Keratinocyte (primary cell): ENCODE measurements at regions not wholly inside any gene's neighbourhood (a gene's known extent, or its start where the extent isn't known, plus 50 kb on each side); places are given as distances from the start of the nearest gene placed in this dataset.

Experiments used
- DNase-seq: peaks from one replicate; pipeline ENCODE4 v3.0.0-alpha.2; 2011; ENCODE audit warnings: low read depth, missing footprints, low spot score
- FAIRE-seq: peaks from 2 replicates; lab custom pipeline; 2011; peaks lifted over from hg19 to GRCh38; lab: Jason Lieb, UNC
- H2AFZ ChIP-seq: 2 replicates; pipeline ENCODE4 v1.6.0; 2012; ENCODE audit warnings: low read length, control low read depth, inconsistent platforms; ENCODE audit not compliant: control insufficient read depth
- H3K27ac ChIP-seq: 2 replicates; pipeline ENCODE4 v1.5.1; 2011; ENCODE audit warnings: low read length; ENCODE audit not compliant: control insufficient read depth, insufficient read depth
- H3K27me3 ChIP-seq: 3 replicates; pipeline ENCODE4 v1.6.0; 2011; ENCODE audit warnings: low read length; ENCODE audit not compliant: control insufficient read depth, insufficient read depth; ENCODE audit errors: extremely low read depth
- H3K36me3 ChIP-seq, 2 experiments: 2 replicates in 1 of 2; 3 replicates in 1 of 2; pipeline ENCODE4 v1.5.1; 2011; ENCODE audit warnings: low read length in 2 of 2, mild to moderate bottlenecking in 1 of 2; ENCODE audit not compliant: control insufficient read depth in 2 of 2, insufficient read depth in 2 of 2; ENCODE audit errors: extremely low read depth in 1 of 2
- H3K4me1 ChIP-seq: 3 replicates; pipeline ENCODE4 v1.5.1; 2011; ENCODE audit warnings: low read length; ENCODE audit not compliant: control insufficient read depth, insufficient read depth; ENCODE audit errors: extremely low read depth
- H3K4me2 ChIP-seq: 3 replicates; pipeline ENCODE4 v1.6.0; 2011; ENCODE audit warnings: low read depth, low read length; ENCODE audit not compliant: control insufficient read depth, insufficient read depth; ENCODE audit errors: extremely low read depth
- H3K4me3 ChIP-seq, 3 experiments: fragments of 200-600 bp in 1 of 3; sonication (generic) in 1 of 3; 2 replicates in 2 of 3; 3 replicates in 1 of 3; pipeline ENCODE4 v1.5.1; 2011 to 2016; ENCODE audit warnings: low read length in 3 of 3, mild to moderate bottlenecking in 3 of 3, control low read depth in 2 of 3, inconsistent platforms in 1 of 3, low read depth in 1 of 3, mixed read lengths in 1 of 3, mixed run types in 1 of 3, moderate library complexity in 1 of 3; ENCODE audit not compliant: control insufficient read depth in 2 of 3, insufficient read depth in 2 of 3; ENCODE audit errors: extremely low read depth in 1 of 3
- H3K79me2 ChIP-seq: 2 replicates; pipeline ENCODE4 v1.6.0; 2012; ENCODE audit warnings: low read length; ENCODE audit not compliant: control insufficient read depth, insufficient read depth
- H3K9ac ChIP-seq: 3 replicates; pipeline ENCODE4 v1.6.0; 2011; ENCODE audit warnings: low read length; ENCODE audit not compliant: control insufficient read depth, insufficient read depth; ENCODE audit errors: extremely low read depth
- H3K9me1 ChIP-seq: 3 replicates; pipeline ENCODE4 v1.6.0; 2011; ENCODE audit warnings: low read length; ENCODE audit not compliant: control insufficient read depth, insufficient read depth; ENCODE audit errors: extremely low read depth
- H3K9me3 ChIP-seq: 2 replicates; pipeline ENCODE4 v1.5.1; 2012; ENCODE audit warnings: low read depth, low read length; ENCODE audit not compliant: control insufficient read depth
- H4K20me1 ChIP-seq: 3 replicates; pipeline ENCODE4 v1.6.0; 2011; ENCODE audit warnings: low read length; ENCODE audit not compliant: control insufficient read depth, insufficient read depth; ENCODE audit errors: extremely low read depth
- CTCF ChIP-seq, 3 experiments: IDR thresholded peaks in 1 of 3; conservative IDR thresholded peaks in 1 of 3; optimal IDR thresholded peaks in 1 of 3; 2 replicates in 2 of 3; 3 replicates in 1 of 3; pipeline versions ENCODE3 to v1.5.1; 2011; ENCODE audit warnings: low read length in 3 of 3, mild to moderate bottlenecking in 3 of 3, moderate library complexity in 2 of 3, control low read depth in 1 of 3, inconsistent platforms in 1 of 3; ENCODE audit not compliant: insufficient read depth in 2 of 3; ENCODE audit errors: extremely low read depth in 1 of 3
- EZH2 ChIP-seq: IDR thresholded peaks from one replicate; pipeline ENCODE4 v1.6.1; 2012; ENCODE audit warnings: inconsistent platforms, mild to moderate bottlenecking, low read length, moderate library complexity
- dilution Hi-C: fragments of 300-500 bp; cut with MboI; formaldehyde crosslinking; loops from one replicate; pipeline ENCODE4 v1.7.0; 2020; ENCODE audit warnings: low sequenced_read_pairs; ENCODE audit not compliant: extremely low pct_ligation_motif_present

- Histone ChIP-seq H3K4me3 (no peak overlapping the region), H3K27ac (peak overlapping the region; percentile 47), H4K20me1 (no peaks in the 10 kb centered on the region), H3K36me3 (no peaks in the 10 kb centered on the region), H3K4me1 (peaks cover 63% of the 10 kb centered on the region), H3K4me2 (peak overlapping the region; percentile 56), H3K9ac (no peak overlapping the region), H2AFZ (no peak overlapping the region), H3K79me2 (peaks cover 3% of the 10 kb centered on the region), H3K9me1 (no peaks in the 10 kb centered on the region), H3K9me3 (no peaks in the 10 kb centered on the region), H3K27me3 (no peaks in the 10 kb centered on the region)
- DNase-seq, result no peak
- FAIRE-seq, result peak; percentile 70
- dilution Hi-C loops, result no loop called here
- TF ChIP-seq EZH2, result no peak
- TF ChIP-seq CTCF (optimal IDR thresholded peaks at IDR 0.05 in 1 of 3, IDR thresholded peaks at IDR 0.05 in 1 of 3, conservative IDR thresholded peaks at IDR 0.05 in 1 of 3; ENCODE audit: extremely low read depth in 1 of 3, insufficient read depth in 2 of 3, low read length in 3 of 3), result no peak
Observed at GRCh38 chr5:96245140-96246091, 187.6 kb downstream of the PCSK1 start.

DNA sequence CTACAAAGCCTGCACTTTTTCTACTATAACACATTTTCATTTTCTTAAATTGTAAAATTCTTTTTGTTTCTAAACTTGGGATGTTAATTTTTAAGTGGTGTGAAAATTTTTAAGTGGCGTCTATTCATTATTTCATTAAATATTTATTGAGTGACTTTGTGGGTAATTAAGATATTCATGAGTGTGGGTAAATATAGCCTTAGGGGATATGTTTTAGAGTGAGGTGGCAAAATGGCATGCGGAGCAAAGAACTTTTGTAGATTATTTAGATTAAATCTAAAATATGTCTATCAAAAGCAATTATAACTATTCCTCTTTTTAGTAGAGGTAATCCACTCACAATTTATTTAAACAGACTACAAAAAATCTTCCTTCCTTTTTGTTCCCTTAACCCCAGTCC lies 188.4 kb downstream of the PCSK1 start:
- H3K4me2 ChIP-seq, result peak overlapping the region; percentile 56
- FAIRE-seq (no peak), DNase-seq (no peak)
- H3K4me1 ChIP-seq, result peaks cover 59% of the 10 kb centered on the region
- dilution Hi-C loops, result no loop called here
- no peaks in the 10 kb centered on the region for H3K9me1 ChIP-seq
- H3K9me3 ChIP-seq, result no peaks in the 10 kb centered on the region
- H3K9ac ChIP-seq, result no peak overlapping the region
- peaks cover 2% of the 10 kb centered on the region for H3K79me2 ChIP-seq
- peak overlapping the region in 1 of 3 experiments; percentile 8 for H3K4me3 ChIP-seq
- no peaks in the 10 kb centered on the region for H4K20me1 ChIP-seq
- TF ChIP-seq EZH2, result no peak
- no peak for TF ChIP-seq CTCF (optimal IDR thresholded peaks at IDR 0.05 in 1 of 3, IDR thresholded peaks at IDR 0.05 in 1 of 3, conservative IDR thresholded peaks at IDR 0.05 in 1 of 3; ENCODE audit: extremely low read depth in 1 of 3, insufficient read depth in 2 of 3, low read length in 3 of 3)
- H3K27ac ChIP-seq, result peak overlapping the region; percentile 47
- no peak overlapping the region for H2AFZ ChIP-seq
- H3K27me3 ChIP-seq, result no peaks in the 10 kb centered on the region
- H3K36me3 ChIP-seq, result no peaks in the 10 kb centered on the region
